Mesodermal cell (in vitro differentiated cells): ENCODE measurements at regions not wholly inside any gene's neighbourhood (a gene's known extent, or its start where the extent isn't known, plus 50 kb on each side); places are given as distances from the start of the nearest gene placed in this dataset.
A peak's percentile ranks its signal among the peaks of the same experiment; 100 is the strongest.

Source experiments
- H3K27ac ChIP-seq: 2 replicates; pipeline ENCODE4 v1.7.0; 2013; ENCODE audit warnings: mild to moderate bottlenecking, low read depth, low read length, moderate library complexity; ENCODE audit not compliant: severe bottlenecking
- H3K36me3 ChIP-seq: 2 replicates; pipeline ENCODE4 v1.7.1; 2013; ENCODE audit warnings: mild to moderate bottlenecking, low read length, moderate library complexity; ENCODE audit not compliant: control insufficient read depth, insufficient read depth
- H3K4me1 ChIP-seq: one replicate; pipeline ENCODE4 v1.7.1; 2013; ENCODE audit warnings: mild to moderate bottlenecking, low read length; ENCODE audit not compliant: insufficient read depth, control insufficient read depth, poor library complexity, severe bottlenecking
- H3K4me3 ChIP-seq: 2 replicates; pipeline ENCODE4 v1.7.0; 2013; ENCODE audit warnings: low read length, control low read depth, mild to moderate bottlenecking; ENCODE audit not compliant: insufficient read depth, poor library complexity, severe bottlenecking; ENCODE audit errors: extremely low read depth
- H3K9me3 ChIP-seq: 2 replicates; pipeline ENCODE4 v1.7.1; 2013; ENCODE audit warnings: mild to moderate bottlenecking, low read length, moderate library complexity; ENCODE audit not compliant: control insufficient read depth
- WGBS, 2 experiments: methylation state at CpG; one replicate each; pipeline ENCODE4 v1.1.5; 2013; ENCODE audit warnings: missing lambda C conversion rate in 2 of 2; ENCODE audit not compliant: insufficient coverage in 2 of 2; 5-methylcytosine and 5-hydroxymethylcytosine counted together

DNA sequence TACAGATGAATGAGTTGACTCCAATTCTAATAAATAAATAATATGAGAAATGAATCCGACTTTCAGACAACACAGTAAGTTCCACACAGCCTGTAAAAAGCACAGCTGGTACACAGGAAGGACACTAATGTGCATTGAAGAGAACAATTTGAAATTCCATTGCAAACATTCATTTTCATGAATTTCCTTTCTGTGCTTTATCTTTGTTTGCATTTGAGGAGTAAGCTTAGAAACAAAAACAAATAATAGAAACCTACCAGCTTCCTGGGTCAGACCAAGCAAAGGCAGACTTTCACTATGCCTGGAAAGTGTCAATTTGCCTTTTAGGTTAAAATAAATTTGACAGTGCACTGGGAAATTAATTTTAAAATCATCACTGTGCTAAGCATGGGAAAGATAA is 143.8 kb upstream of the VLDLR start:
- no CpG with 5 or more reads among the region's 1 CpG for WGBS, 2 experiments

DNA sequence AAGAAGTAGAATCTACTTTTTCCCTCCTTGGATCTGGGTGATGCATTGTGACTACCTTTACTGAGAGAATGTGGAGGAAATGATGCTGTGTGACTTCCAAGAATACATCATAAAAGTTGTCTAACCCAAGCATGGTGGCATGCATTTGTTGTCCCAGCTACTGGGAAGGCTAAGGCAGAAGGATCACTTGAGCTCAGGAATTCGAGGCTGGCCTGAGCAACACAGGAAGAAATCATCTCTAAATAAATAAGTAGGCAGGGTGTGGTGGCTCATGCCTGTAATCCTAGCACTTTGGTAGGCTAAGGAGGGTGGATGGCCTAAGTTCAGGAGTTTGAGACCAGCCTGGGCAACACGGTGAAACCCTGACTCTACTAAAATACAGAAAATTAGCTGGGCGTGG is 143.2 kb upstream of the VLDLR start:
- no peak overlapping the region for H3K4me3 ChIP-seq
- no peak overlapping the region for H3K27ac ChIP-seq
- peaks cover 14% of the 10 kb centered on the region for H3K4me1 ChIP-seq
- no peaks in the 10 kb centered on the region for H3K36me3 ChIP-seq
- no peaks in the 10 kb centered on the region for H3K9me3 ChIP-seq
- WGBS, 2 experiments, result 100% methylated on average over 1 to 2 of the region's 3 CpGs

More for the DNA sequence above, 143.8 kb upstream of the VLDLR start:
- no peaks in the 10 kb centered on the region for H3K9me3 ChIP-seq
- no peak overlapping the region for H3K4me3 ChIP-seq
- H3K27ac ChIP-seq, result no peak overlapping the region
- H3K36me3 ChIP-seq, result no peaks in the 10 kb centered on the region
- H3K4me1 ChIP-seq, result peaks cover 14% of the 10 kb centered on the region

DNA sequence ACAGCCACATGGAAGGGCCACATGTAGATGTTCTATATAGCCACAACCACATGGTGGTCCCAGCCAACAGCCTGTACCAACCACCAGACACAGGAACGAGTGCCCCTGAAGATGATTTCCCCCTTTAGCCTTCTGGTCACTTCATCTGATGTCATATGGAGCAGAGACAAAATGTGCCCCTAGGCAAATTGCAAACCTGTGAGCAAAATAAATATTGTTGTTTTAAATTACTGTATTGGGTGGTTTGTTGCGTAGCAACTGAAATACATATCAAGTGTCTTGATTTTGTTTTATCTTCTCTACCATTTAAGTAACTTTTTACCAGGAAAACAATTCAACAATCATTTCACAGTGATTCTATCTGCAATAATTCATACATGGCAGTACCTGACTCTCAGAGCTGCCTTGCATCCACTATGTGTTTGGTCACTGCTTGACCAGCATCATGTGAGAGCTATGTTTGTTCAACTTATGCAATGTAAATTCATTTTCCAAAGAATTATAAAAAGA is 142.5 kb upstream of the VLDLR start:
- 83% methylated on average over 1 of the region's 2 CpGs; no CpG with 5 or more reads in 1 of the 2 experiments for WGBS, 2 experiments

DNA sequence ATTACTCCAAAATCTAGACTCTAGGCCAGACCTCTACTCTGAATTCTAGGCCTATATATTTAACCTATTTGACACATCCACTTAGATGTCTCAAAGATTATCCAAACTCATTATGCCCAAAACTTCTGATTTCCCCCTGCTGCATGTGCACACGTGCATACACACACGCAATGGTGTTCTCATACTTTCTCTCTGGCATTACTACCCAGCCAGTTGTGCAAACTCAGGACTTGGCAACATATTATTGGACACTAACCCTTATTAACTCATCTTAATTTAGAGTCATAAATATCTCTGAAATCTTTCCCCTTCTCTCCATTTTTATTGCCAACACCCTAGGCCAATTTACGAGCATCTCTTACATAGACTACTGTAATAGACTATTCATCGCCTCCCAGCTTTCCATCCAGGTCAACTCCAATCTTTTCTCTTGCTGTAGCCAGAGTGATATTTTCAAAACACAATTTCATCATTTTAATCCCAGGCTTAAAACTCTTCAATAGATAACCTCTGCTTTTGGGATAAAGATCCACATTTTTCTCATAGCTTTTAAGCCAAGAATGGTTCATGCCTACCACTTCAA is 141.2 kb upstream of the VLDLR start:
- 96 to 98% methylated on average over 4 of the region's 4 CpGs for WGBS, 2 experiments
- H3K9me3 ChIP-seq, result no peaks in the 10 kb centered on the region
- H3K27ac ChIP-seq, result no peak overlapping the region
- no peak overlapping the region for H3K4me3 ChIP-seq
- peaks cover 12% of the 10 kb centered on the region for H3K4me1 ChIP-seq
- H3K36me3 ChIP-seq, result no peaks in the 10 kb centered on the region

More for the DNA sequence above, 142.5 kb upstream of the VLDLR start:
- Histone ChIP-seq H3K36me3 (no peaks in the 10 kb centered on the region), H3K9me3 (no peaks in the 10 kb centered on the region), H3K4me3 (no peak overlapping the region), H3K27ac (no peak overlapping the region), H3K4me1 (peaks cover 14% of the 10 kb centered on the region)

DNA sequence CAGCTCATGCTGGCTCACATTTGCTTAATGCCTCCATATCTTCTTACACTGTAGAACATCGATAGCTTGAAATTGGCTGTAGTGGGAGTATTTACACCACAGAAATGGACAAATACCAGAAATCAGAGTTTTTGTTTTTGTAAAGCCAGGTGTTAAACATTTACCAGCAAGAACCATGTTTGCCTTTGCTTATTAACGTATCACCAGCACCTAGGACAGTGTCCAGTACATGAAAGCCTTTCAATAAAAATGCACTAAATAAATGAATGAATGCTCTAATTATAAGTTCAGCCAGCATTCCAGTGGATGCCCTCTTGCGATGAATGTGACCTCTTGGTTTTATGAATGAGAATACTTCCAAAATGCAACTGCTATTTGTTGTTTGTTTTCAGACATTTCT is 140.4 kb upstream of the VLDLR start:
- WGBS, 2 experiments, result no CpG with 5 or more reads among the region's 3 CpGs

DNA sequence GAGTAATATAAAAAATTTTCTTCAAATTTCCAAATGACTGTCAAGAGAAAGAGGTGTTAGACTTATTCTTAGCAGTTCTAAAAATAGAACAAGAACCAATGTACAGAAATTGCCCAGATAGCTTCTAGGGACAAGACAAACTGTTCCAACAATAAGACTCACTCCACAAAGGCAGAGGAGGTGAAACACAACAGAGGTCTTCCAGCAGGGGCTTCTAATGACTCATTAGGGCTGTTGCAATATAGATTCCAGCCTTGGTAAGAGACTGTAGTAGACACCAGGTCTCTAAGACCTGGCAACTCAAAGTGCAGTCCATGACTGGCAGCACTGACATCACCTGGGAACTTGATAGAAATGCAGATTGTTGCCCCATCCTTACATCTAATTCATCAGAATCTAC is 134.6 kb upstream of the VLDLR start:
- H3K9me3 ChIP-seq, result no peaks in the 10 kb centered on the region
- no peaks in the 10 kb centered on the region for H3K4me1 ChIP-seq
- no peak overlapping the region for H3K4me3 ChIP-seq
- H3K27ac ChIP-seq, result no peak overlapping the region
- no peaks in the 10 kb centered on the region for H3K36me3 ChIP-seq

More for the DNA sequence above, 140.4 kb upstream of the VLDLR start:
- no peaks in the 10 kb centered on the region for H3K9me3 ChIP-seq
- H3K36me3 ChIP-seq, result no peaks in the 10 kb centered on the region
- no peak overlapping the region for H3K27ac ChIP-seq
- peaks cover 10% of the 10 kb centered on the region for H3K4me1 ChIP-seq
- H3K4me3 ChIP-seq, result no peak overlapping the region

DNA sequence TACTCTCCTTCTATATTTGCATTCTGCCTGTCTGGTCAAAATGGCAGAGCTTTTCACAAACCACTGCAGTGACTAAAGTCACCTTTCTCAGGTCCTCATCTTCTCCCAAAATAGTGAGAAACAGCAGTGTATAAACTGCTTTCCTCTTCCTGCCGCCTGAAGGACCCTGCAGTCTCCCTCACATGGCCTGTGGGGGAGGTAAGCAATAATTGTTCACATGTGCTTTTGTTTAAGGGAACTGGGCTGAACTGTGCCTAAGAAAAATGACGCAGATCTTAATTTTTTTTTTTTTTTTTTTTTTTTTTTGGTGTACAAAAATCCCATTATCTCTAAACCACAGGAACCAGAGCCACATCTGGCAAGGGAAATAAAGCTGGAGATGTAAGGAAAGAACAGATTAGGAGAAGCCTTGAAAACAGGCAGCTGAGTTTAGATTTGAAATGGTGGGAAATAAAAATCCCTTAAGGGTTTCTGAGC is 131.7 kb upstream of the VLDLR start:
- WGBS, 2 experiments, result no CpG with 5 or more reads among the region's 2 CpGs
- Histone ChIP-seq H3K4me3 (no peak overlapping the region), H3K27ac (no peak overlapping the region), H3K9me3 (no peaks in the 10 kb centered on the region), H3K4me1 (peaks cover 20% of the 10 kb centered on the region), H3K36me3 (no peaks in the 10 kb centered on the region)

DNA sequence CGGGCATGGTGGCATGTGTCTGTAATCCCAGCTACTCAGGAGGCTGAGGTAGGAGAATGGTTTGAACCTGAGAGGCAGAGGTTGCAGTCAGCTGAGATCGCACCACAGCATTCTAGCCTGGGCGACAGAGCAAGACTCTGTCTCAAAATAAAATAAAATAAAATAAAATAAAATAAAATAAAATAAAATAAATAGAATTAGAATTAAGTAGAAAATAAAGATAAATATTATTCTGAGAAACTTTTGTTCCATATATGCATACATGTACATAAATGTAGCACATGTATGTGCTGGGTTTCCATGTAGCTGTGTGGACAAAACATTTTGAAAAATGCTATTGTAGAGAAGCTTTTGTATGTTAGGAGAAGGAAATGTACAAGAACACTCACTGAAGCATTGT is 129.4 kb upstream of the VLDLR start:
- 100% methylated on average over 1 of the region's 3 CpGs; no CpG with 5 or more reads in 1 of the 2 experiments for WGBS, 2 experiments
- H3K4me3 ChIP-seq, result no peak overlapping the region

DNA sequence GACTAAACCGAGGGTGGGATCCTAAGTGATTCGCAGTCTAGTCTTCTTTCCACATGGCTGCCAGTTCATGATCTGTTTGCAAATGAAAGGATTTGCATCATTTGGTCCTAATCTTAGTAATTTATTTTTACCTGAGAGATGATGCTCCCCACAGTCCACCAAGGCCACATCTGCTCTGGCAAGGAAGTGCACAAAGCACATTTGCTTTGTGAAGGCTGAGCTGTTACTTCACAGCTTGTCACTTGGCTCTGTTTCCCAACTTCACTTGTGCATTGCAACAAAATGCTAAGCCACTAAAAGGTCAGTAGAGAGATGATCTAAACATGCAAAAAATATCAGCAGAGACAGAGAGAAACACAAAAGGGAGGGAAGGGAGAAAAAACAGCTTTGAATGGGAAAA is 128.5 kb upstream of the VLDLR start:
- H3K4me1 ChIP-seq, result peaks cover 30% of the 10 kb centered on the region
- no peaks in the 10 kb centered on the region for H3K36me3 ChIP-seq
- H3K9me3 ChIP-seq, result no peaks in the 10 kb centered on the region
- no peak overlapping the region for H3K27ac ChIP-seq
- WGBS, 2 experiments, result 91 to 100% methylated on average over 2 of the region's 2 CpGs
- H3K4me3 ChIP-seq, result no peak overlapping the region

More for the DNA sequence above, 129.4 kb upstream of the VLDLR start:
- peaks cover 30% of the 10 kb centered on the region for H3K4me1 ChIP-seq
- H3K36me3 ChIP-seq, result no peaks in the 10 kb centered on the region
- no peaks in the 10 kb centered on the region for H3K9me3 ChIP-seq
- no peak overlapping the region for H3K27ac ChIP-seq

DNA sequence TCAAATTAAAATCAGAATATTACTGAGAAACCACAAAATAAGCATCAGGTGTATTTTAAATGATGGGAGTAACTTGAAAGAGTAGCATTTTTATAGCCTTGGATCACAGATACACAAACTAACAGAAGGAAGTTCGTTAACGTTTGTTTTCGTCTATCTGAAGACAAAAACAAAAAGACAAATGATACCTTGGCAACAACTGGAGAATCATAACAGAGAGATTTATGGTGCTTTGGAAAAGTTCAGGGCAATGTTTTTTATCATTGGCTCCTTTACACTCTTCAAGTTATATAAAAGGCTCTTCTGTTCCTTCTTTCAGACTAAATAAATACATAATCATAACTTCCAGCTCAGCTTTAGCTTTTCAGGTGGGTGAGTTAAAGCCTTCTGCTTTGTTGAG is 128.1 kb upstream of the VLDLR start:
- H3K4me1 ChIP-seq, result peaks cover 30% of the 10 kb centered on the region
- H3K4me3 ChIP-seq, result no peak overlapping the region
- no peaks in the 10 kb centered on the region for H3K9me3 ChIP-seq
- H3K36me3 ChIP-seq, result no peaks in the 10 kb centered on the region
- no peak overlapping the region for H3K27ac ChIP-seq
- WGBS, 2 experiments, result 80% methylated on average over 2 of the region's 3 CpGs; no CpG with 5 or more reads in 1 of the 2 experiments

DNA sequence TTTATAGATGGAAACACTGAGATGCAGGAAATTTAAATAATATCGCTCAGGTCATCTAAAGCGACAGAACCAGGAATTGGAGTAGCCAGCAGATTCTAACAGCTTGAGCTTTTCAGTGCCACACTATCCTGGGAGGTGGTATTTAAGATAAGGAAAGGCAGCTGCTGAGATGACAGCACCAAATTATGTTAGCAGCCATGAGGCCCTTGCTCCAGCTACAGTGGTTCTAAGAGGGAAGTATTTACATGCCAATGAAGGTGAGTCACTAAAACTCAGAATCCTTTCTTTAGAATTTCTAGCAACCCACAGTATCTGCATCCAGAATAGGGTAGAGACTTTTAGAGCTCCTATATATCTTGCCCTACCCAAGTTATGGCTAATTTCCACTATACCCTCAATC is 127.0 kb upstream of the VLDLR start:
- Histone ChIP-seq H3K9me3 (no peaks in the 10 kb centered on the region), H3K4me3 (no peak overlapping the region), H3K36me3 (no peaks in the 10 kb centered on the region), H3K4me1 (peaks cover 30% of the 10 kb centered on the region), H3K27ac (peak overlapping the region; percentile 72)
- 27 to 50% methylated on average over 2 of the region's 2 CpGs for WGBS, 2 experiments
